ENCODE measurements at regions not wholly inside any gene's neighbourhood (a gene's known extent, or its start where the extent isn't known, plus 50 kb on each side); places are given as distances from the start of the nearest gene placed in this dataset.
"Not testable (repeated sequence)": the region's sequence is repeated elsewhere in the genome, so short reads cannot be mapped to it uniquely, and the experiment has no call there.

DNA sequence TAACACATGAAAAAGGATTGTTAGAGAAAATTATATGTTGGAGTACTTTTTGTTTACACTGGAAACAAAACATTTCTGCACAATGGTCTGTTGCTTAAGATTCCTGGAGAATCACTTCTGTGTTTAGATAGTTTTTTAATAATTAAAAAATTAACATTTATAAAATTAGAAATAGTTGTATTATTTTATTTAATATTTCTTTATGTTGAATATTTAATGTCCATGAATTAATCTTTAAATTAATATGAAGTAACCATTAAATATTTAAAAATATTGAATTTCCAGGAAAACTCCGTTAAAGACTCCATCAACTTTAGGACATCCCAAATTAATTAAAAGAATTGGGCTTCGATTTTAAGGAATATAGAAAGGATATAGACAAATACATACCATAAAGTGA, 797.1 kb upstream of the GALNTL6 start:
- DNase-seq (ENCODE audit: low read depth in 4 of 4, low spot score in 1 of 4), result no peak

DNA sequence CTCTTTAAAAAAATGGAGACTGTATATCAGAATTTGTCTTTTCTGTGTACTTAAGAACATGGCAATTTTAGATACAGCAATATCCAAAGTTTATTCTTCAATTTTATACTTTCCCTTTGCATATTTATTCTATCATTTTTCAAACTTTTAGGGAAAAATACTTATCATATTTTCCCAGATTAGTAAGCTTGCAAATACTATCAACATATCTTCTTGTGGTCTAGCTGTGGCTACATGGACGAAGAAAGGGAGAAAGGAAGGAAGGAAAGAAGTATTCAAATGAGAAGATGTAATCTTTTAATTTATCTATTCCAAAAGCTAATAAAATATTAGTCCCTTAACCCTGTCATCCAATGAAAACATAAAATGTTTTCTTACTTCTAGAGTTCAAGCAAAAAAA, 797.8 kb upstream of the GALNTL6 start:
- DNase-seq (ENCODE audit: low read depth in 4 of 4, low spot score in 1 of 4), result no peak

DNA sequence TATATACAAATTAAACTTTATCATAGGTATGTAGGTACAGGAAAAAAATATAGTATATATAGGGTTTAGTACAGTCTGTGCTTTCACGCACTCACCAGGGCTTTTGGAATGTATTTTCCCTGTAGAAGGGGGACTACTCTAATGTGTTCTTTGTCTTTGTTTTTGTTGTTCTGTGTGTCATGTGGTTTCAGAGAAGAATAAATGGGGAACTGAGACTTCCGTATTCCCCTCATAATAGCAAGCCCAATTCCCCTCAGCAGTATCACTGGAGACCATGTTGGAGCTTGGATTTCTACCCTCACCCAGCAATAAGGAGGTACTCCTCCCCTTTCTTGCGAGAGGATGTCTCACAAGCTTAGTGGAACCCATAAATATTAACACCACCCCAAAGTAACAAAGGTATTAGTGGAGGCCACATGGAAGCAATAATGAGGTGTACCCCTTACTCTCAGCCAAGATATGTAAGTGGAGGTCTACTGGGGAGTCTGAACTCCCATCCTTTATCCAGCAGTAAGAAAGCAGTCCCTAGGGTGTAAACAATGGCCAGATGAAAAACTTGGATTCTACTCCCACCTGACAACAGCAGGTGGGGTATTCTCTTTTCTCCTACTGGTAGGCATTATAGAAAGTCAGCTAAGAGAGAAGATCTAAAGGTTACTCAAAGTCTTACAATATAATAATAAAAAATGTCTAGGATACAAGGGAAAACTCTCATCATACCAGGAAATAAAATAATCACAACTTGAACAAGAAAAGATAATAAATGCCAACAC, 805.4 kb upstream of the GALNTL6 start:
- DNase-seq (ENCODE audit: low read depth in 4 of 4, low spot score in 1 of 4), result no peak

GRCh38 chr4:171002246-171002645, 811.0 kb upstream of the GALNTL6 start:
- DNase-seq (ENCODE audit: low read depth in 4 of 4, low spot score in 1 of 4), result no peak

- DNase-seq (ENCODE audit: low read depth in 4 of 4, low spot score in 1 of 4), result no peak
These were observed 822.1 kb upstream of the GALNTL6 start for GRCh38 chr4:170990989-170991589.

DNA sequence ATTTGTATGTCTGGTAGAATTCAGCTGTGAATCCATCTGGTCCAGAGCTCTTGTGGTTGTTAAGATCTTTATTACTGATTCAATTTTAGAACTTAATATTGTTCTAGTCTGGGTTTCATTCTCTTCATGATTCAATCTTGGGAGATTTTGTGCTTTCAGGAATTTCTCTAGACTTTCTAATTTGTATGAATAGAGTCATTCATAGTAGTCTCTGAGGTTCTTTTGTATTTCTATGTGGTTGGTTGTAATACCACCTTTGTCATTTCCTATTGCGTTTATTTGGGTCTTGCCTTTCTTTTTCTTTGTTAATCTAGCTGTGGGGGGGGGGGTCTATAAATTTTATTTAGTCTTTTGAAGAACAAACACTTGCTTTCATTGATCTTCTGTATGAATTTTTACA, 824.8 kb upstream of the GALNTL6 start:
- DNase-seq (ENCODE audit: low read depth in 4 of 4, low spot score in 1 of 4), result no peak

DNA sequence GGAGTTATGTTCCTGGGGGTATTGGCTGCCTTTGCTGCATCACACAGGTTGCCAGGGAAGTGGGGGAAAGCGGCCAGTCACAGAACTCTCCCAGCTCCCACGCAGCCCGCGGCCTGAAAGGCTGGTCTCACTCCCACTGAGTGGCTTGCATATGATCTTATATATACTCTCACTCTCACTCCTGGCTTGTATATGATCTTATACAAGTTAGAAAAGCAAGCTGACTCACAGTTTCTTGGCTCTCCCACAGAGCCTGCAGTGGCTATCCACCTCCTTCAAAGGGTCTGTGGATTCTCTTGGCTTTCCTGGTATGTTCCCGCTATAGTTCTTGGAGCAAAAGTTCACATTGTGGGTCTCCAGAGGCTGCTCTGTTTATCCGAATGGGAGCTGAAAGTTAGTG, 833.5 kb upstream of the GALNTL6 start:
- no peak for DNase-seq (ENCODE audit: low read depth in 4 of 4, low spot score in 1 of 4)

DNA sequence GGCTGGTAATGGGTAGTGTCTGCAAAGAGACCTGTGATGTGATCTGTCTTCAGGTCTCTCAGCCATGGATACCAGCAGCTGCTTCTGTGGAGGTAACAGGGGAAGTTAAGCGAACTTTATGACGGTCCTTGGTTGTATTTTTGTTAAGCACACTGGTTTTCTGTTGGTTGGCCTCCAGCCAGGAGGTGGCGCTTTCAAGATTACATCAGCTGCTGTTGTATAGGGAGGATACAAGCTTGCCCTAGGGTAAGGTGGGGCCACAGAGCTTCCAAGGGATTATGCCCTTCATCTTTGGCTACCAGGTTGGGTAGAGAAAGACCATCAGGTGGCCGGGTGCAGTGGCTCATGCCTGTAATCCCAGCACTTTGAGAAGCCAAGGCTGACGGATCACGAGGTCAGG, 834.2 kb upstream of the GALNTL6 start:
- DNase-seq (ENCODE audit: low read depth in 4 of 4, low spot score in 1 of 4), result no peak

GRCh38 chr4:170949084-170949483, 859.3 kb upstream of the AADAT start:
- DNase-seq (ENCODE audit: low read depth in 4 of 4, low spot score in 1 of 4), result no peak

GRCh38 chr4:170940043-170940724, 850.4 kb upstream of the AADAT start:
- no peak for DNase-seq (ENCODE audit: low read depth in 4 of 4, low spot score in 1 of 4)

DNA sequence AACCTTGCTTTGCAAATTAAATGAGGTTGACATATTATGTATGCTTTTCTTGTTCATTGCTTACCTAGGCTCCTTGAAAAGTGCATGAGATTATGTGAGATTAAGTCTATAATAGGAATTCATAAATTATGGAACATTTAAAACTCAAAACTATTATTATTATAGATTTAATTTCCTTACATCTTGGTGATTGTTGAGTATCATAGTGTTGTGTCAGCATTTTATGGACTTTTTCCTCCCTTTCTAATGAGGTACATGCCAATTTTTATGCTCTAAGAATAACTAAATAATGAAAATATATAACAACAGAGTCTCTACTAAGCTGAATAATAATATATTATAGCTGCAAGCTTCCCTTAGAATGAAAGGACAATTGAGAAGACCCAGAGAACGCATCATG, 848.8 kb upstream of the AADAT start:
- no peak for DNase-seq (ENCODE audit: low read depth in 4 of 4, low spot score in 1 of 4)

DNA sequence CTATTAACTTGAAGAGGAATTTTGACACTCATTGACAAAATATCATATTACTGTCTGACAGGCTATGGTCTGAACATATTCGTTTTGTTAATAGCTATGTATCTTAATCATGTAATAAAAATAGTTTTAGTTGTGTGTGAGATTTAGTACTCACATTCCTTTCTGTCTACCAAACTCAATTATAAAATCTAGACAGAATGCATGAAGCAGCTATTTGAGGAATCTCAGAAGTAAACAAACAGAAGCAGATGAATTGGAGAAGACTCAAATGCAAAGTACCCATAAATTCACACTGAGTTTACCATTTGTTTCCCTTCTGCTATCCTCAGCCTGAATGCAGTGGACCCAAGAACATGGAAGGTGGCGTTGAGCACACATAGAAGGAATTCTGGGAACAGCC, 841.6 kb upstream of the AADAT start:
- DNase-seq (ENCODE audit: low read depth in 4 of 4, low spot score in 1 of 4), result no peak

DNA sequence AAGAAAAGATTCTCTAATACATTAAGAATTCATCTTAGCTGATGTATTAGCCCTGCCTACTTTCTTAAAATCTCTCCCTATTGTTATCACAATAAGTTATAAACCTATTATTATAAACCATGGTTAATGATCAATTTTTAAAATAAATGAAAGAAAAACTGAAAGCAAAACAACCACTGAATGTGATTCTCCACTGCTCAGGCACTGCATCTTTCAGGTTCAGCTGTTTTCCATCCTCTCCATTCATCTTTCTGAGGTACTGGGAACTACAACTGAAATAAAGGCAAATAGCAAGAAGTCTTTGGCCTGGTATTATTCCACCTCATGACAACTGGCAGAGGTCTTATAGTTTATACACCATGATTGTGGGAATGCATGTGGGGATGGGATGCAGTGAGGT, 798.9 kb upstream of the AADAT start:
- DNase-seq (ENCODE audit: low read depth in 4 of 4, low spot score in 1 of 4), result no peak

- no peak for DNase-seq (ENCODE audit: low read depth in 4 of 4, low spot score in 1 of 4)
These were observed 797.6 kb upstream of the AADAT start for GRCh38 chr4:170887396-170887795.

DNA sequence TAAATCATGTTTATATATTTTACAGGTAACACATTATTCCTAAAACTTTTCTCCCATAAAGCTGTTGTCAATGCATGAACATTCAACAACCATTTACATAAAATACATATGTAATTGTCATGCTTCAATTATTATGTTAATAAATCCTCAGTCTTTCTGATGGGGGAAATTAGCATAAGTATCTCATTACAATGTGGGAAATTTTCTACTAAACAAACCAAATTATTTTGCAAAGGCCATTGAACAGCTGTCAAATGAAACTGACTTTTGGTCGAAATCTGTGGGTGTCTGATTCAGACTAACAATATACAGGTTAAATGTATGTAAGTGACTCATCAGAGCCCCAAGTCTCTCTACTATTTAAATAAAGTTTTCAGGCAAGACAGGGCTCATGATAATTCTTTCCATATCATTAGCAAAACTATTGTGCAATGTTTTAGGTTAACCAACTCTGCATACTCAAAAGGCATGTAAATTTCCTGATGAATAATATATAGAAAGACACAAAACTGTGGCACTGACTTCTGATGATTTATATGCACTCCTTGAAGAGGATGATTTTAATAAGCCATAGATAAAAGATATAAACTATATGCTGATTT, 795.3 kb upstream of the AADAT start:
- DNase-seq (ENCODE audit: low read depth in 4 of 4, low spot score in 1 of 4), result no peak

DNA sequence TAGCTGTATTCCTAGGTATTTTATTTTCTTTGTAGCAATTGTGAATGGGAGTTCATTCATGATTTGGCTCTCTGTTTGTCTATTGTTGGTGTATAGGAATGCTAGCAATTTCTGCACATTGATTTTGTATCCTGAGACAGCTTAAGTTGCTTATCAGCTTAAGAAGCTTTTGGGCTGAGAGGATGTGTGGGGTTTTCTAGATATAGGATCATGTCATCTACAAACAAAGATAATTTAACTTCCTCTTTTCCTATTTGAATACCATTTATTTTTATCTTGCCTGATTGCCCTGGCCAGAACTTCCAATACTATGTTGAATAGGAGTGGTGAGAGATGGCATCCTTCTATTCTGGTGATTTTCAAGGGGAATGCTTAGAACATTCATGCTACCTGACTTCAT, 791.9 kb upstream of the AADAT start:
- not testable (repeated sequence) for DNase-seq (ENCODE audit: low read depth in 4 of 4, low spot score in 1 of 4)

- no peak for DNase-seq (ENCODE audit: low read depth in 4 of 4, low spot score in 1 of 4)
These were observed 786.1 kb upstream of the AADAT start for GRCh38 chr4:170875868-170876267.

GRCh38 chr4:170872794-170873193, 783.0 kb upstream of the AADAT start:
- no peak for DNase-seq (ENCODE audit: low read depth in 4 of 4, low spot score in 1 of 4)

GRCh38 chr4:170868170-170868569, 778.4 kb upstream of the AADAT start:
- DNase-seq (ENCODE audit: low read depth in 4 of 4, low spot score in 1 of 4), result no peak

DNA sequence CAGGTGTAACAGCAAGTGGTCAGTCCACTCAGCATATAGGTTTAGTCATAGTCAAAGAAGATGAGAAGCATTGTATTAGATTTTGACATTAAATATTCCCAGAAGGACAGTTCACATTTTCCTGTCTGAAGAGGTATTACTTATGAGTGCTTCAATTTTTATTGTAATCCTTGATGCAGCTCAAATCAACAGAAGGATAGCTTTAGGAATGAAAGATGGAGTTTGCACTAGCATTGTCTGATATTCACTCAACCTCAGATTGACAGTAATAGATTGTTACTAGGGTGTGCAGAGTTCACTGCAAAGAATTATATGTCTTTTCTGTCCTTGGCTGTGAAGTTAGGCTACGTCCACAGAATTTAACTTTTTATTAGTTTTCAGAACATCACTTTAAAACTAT, 764.3 kb upstream of the AADAT start:
- DNase-seq (ENCODE audit: low read depth in 4 of 4, low spot score in 1 of 4), result no peak

DNA sequence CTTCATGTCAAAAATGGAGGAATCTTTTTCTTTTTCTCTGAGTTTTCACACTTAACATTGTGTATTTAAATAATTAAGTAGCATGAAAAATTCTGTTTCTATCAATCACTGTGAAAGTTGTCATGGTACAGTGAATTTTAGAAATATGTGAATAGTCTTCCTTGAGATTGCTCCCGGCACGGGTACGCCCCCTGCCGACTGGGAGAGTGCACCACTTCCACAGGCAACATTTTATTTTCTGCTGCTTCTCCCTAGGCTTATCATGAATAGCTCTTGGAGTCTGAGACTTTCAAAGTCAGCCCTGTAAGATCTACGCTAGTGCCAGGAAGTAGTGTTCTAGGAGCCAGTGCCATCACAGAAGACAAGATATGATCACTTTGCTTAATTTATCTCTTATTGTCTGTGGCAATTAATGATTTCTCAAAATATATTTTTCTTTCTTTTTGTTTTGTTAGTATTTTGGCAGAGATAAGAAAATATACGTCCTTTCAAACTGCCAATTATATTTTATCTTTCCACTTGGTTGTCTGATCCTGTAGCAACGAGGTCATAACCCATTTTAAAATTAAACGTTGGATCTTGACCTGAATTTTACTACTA, 763.8 kb upstream of the AADAT start:
- no peak for DNase-seq (ENCODE audit: low read depth in 4 of 4, low spot score in 1 of 4)

GRCh38 chr4:170849969-170850368, 760.2 kb upstream of the AADAT start:
- no peak for DNase-seq (ENCODE audit: low read depth in 4 of 4, low spot score in 1 of 4)

Data from stimulated activated CD4-positive, alpha-beta T cell treated with anti-CD3 and anti-CD28 coated beads, Interleukin-1b, Interleukin-23, amount 100 ng/mL, for 24 hours (primary cell).